Bronchial epithelial cell (primary cell): ENCODE measurements at regions not wholly inside any gene's neighbourhood (a gene's known extent, or its start where the extent isn't known, plus 50 kb on each side); places are given as distances from the start of the nearest gene placed in this dataset.

Source experiments
- DNase-seq: peaks from one replicate; pipeline ENCODE4 v3.0.0-alpha.2; 2010; ENCODE audit warnings: low read depth
- FAIRE-seq: peaks from 2 replicates; lab custom pipeline; 2011; peaks lifted over from hg19 to GRCh38; lab: Jason Lieb, UNC
- H3K27me3 ChIP-seq: 2 replicates; pipeline ENCODE4 v1.5.1; 2011; ENCODE audit warnings: low read length; ENCODE audit not compliant: control insufficient read depth, insufficient read depth
- H3K36me3 ChIP-seq: 2 replicates; pipeline ENCODE4 v1.5.1; 2011; ENCODE audit warnings: low read length; ENCODE audit not compliant: control insufficient read depth, insufficient read depth
- H3K4me3 ChIP-seq: 2 replicates; pipeline ENCODE4 v1.5.1; 2011; ENCODE audit warnings: mild to moderate bottlenecking, low read depth, low read length, control low read depth
- CTCF ChIP-seq: IDR thresholded peaks from 2 replicates; pipeline ENCODE4 v1.5.1; 2011; ENCODE audit warnings: mild to moderate bottlenecking, moderate library complexity, low read length, control low read depth, inconsistent platforms; ENCODE audit not compliant: insufficient read depth, severe bottlenecking

DNA sequence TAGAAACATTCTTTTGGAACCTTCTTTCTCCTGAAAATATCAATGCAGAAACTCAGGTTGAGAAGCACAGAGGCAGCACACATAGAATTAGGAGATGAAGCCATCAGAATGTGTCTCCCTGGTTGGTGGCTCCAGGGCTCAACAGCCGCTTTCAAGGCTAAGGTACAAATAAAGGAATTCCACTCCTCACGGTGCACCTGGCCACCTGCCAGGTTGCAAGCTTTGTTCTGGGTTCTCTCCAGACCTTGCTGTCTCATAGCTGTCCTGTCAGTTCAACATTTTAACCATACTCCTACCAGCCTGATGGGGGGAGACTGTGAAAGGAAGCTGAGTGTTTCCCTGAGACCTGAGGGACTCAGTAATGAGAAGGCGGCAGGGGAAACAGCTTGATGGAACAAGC lies 96.3 kb upstream of the HPF1 start:
- no peaks in the 10 kb centered on the region for H3K36me3 ChIP-seq
- no peak for FAIRE-seq
- H3K4me3 ChIP-seq = no peak overlapping the region
- no peaks in the 10 kb centered on the region for H3K27me3 ChIP-seq
- TF ChIP-seq CTCF = no peak
- peak; percentile 1 for DNase-seq

GRCh38 chr4:169852481-169852880 lies 94.7 kb upstream of the HPF1 start:
- DNase-seq (no peak), FAIRE-seq (no peak)
- no peak for TF ChIP-seq CTCF
- Histone ChIP-seq H3K27me3 (no peaks in the 10 kb centered on the region), H3K36me3 (no peaks in the 10 kb centered on the region), H3K4me3 (no peak overlapping the region)

DNA sequence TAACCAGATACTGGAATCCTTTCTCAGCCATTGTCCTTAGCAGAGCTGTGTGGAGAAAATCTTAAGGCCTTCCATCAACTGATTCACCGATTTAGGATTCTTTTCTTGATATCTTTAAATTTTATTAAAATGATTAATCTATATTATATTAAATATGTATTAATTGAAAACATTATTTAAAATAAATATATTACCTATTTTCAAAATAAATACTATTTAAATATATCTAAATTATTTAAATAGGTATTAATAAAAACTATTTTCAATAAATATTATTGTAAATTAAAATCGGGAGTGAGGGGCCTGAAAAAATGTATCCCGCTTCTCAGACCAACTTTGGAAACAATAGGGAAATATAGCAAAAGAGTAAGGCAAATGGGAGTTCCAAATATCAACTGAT lies 94.0 kb upstream of the HPF1 start:
- Histone ChIP-seq H3K36me3 (no peaks in the 10 kb centered on the region), H3K4me3 (no peak overlapping the region), H3K27me3 (no peaks in the 10 kb centered on the region)
- no peak for TF ChIP-seq CTCF
- no peak for DNase-seq
- no peak for FAIRE-seq

- no peak for FAIRE-seq
These were observed 91.7 kb upstream of the HPF1 start for GRCh38 chr4:169849456-169849855.

DNA sequence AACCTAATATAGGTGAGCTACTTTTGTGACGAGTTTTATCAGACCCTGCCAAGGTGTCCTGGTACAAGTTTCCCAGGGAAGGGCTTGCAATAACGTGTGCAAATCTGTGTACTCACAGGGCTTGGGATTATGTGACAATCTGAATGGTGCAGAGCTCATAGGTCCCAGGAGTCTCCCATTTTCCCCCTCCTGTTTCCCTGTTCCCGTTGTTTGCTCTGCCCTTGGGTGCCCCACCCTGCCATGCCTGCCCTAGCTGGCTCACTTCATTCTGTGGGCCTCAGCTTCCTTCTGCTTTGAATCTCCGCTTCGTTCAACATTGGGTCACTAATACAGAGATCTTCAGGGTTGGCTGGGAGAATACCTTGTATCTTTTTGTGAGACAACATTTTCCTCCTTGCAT lies 90.3 kb upstream of the HPF1 start:
- FAIRE-seq (no peak), DNase-seq (no peak)
- Histone ChIP-seq H3K36me3 (no peaks in the 10 kb centered on the region), H3K4me3 (no peak overlapping the region), H3K27me3 (no peaks in the 10 kb centered on the region)
- TF ChIP-seq CTCF = no peak

More at GRCh38 chr4:169849456-169849855, 91.7 kb upstream of the HPF1 start:
- no peak overlapping the region for H3K4me3 ChIP-seq
- DNase-seq = peak; percentile 48
- H3K27me3 ChIP-seq = no peaks in the 10 kb centered on the region
- TF ChIP-seq CTCF = no peak
- H3K36me3 ChIP-seq = no peaks in the 10 kb centered on the region

DNA sequence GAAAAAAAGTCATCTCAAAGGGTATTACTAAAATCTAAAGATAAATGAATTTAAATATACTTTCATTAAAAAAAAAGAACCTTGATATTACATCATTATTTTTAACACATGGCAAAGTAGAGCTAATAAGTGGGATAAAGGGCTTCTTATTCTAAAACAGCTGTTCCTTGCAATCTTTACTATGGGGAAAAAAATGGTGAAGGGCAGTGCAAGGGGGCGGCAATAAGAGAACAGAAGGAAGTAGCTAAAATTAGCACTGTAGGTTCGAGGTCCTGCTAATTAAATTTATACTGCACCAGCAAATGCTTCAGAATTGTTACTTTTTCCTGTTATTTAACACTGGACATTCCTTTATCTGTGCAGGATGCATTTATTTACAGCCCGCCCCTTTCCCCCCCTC lies 89.4 kb upstream of the HPF1 start:
- FAIRE-seq (no peak), DNase-seq (no peak)
- Histone ChIP-seq H3K4me3 (no peak overlapping the region), H3K27me3 (no peaks in the 10 kb centered on the region), H3K36me3 (no peaks in the 10 kb centered on the region)
- no peak for TF ChIP-seq CTCF
